Esophagus mucosa (tissue), 1 donor: ENCODE measurements at regions not wholly inside any gene's neighbourhood (a gene's known extent, or its start where the extent isn't known, plus 50 kb on each side); places are given as distances from the start of the nearest gene placed in this dataset.
"Not testable (repeated sequence)": the region's sequence is repeated elsewhere in the genome, so short reads cannot be mapped to it uniquely, and the experiment has no call there.

ENCODE experiments used
- ATAC-seq: fragments of 200-7000 bp; cut with Tn5 transposase; one replicate; pipeline ENCODE4 v1.9.1; 2020
- donor health status: DM: yes; HTN: yes; CAD: no.

GRCh38 chr10:57663401-57663800 lies 604.3 kb downstream of the IPMK start:
- ATAC-seq, result no peak

GRCh38 chr10:57661206-57661605 lies 606.5 kb downstream of the IPMK start:
- no peak for ATAC-seq

- ATAC-seq, result no peak
Observed at GRCh38 chr10:57657164-57657765, 610.4 kb downstream of the IPMK start.

GRCh38 chr10:57654856-57655255 lies 612.8 kb downstream of the IPMK start:
- ATAC-seq, result no peak

GRCh38 chr10:57645108-57645507 lies 622.6 kb downstream of the IPMK start:
- ATAC-seq, result not testable (repeated sequence)

- ATAC-seq, result no peak
Observed at GRCh38 chr10:57638411-57638810, 629.3 kb downstream of the IPMK start.

- no peak for ATAC-seq
Observed at GRCh38 chr10:57628592-57629284, 639.0 kb downstream of the IPMK start.

- no peak for ATAC-seq
Observed at GRCh38 chr10:57627642-57628178, 640.0 kb downstream of the IPMK start.

GRCh38 chr10:57624856-57625592 lies 642.7 kb downstream of the IPMK start:
- no peak for ATAC-seq

GRCh38 chr10:57624066-57624465 lies 643.6 kb downstream of the IPMK start:
- no peak for ATAC-seq

GRCh38 chr10:57621466-57621865 lies 646.2 kb downstream of the IPMK start:
- ATAC-seq, result no peak

GRCh38 chr10:57605948-57606485 lies 661.7 kb downstream of the IPMK start:
- no peak for ATAC-seq

- ATAC-seq, result no peak
Observed at GRCh38 chr10:57599440-57599839, 668.3 kb downstream of the IPMK start.

GRCh38 chr10:57593983-57594573 lies 673.6 kb downstream of the IPMK start:
- no peak for ATAC-seq

- ATAC-seq, result no peak
Observed at GRCh38 chr10:57579926-57580325, 687.8 kb downstream of the IPMK start.

GRCh38 chr10:57562211-57562610 lies 705.5 kb downstream of the IPMK start:
- ATAC-seq, result no peak

GRCh38 chr10:57551774-57552173 lies 715.9 kb downstream of the IPMK start:
- not testable (repeated sequence) for ATAC-seq

GRCh38 chr10:57535306-57535705 lies 732.4 kb downstream of the IPMK start:
- ATAC-seq, result no peak

- ATAC-seq, result no peak
Observed at GRCh38 chr10:57513637-57514036, 754.1 kb downstream of the IPMK start.

- ATAC-seq, result no peak
Observed at GRCh38 chr10:57507788-57508187, 759.9 kb downstream of the IPMK start.

- ATAC-seq, result no peak
Observed at GRCh38 chr10:57506414-57507094, 761.1 kb downstream of the IPMK start.

- no peak for ATAC-seq
Observed at GRCh38 chr10:57494486-57494885, 773.2 kb downstream of the IPMK start.
